ENCODE measurements at regions not wholly inside any gene's neighbourhood (a gene's known extent, or its start where the extent isn't known, plus 50 kb on each side); places are given as distances from the start of the nearest gene placed in this dataset.
"Not testable (repeated sequence)": the region's sequence is repeated elsewhere in the genome, so short reads cannot be mapped to it uniquely, and the experiment has no call there.

DNA sequence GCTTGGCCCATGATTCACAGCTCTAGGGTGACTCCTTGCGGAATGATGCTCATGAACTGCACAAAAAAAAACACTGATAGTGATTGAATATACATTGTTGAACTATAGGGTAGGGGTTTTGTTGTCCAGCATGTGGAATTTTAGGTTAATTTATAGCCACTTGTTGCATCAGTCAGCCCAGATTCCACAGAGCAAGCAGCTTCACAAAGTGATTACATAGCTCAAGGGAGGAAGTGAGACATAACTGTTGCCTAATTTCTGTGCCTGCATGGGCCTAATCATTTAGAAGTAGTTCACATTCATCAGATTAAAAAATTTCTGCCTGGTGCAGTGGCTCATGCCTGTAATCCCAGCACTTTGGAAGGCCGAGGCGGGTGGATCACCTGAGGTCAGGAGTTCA is 142.2 kb upstream of the ZNF722 start:
- not testable (repeated sequence) for DNase-seq (ENCODE audit: low read depth in 2 of 2)

GRCh38 chr7:63867127-63867526 is 131.5 kb upstream of the ZNF722 start:
- DNase-seq (ENCODE audit: low read depth in 2 of 2): no peak

DNA sequence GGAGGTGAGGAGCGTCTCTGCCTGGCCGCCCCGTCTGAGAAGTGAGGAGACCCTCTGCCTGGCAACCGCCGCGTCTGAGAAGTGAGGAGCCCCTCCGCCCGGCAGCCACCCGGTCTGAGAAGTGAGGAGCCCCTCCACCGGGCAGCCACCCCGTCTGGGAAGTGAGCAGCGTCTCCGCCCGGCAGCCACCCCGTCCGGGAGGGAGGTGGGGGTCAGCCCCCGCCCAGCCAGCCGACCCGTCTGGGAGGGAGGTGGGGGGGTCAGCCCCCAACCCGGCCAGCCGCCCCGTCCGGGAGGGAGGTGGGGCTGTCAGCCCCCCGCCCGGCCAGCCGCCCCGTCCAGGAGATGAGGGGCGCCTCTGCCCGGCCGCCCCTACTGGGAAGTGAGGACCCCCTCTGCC is 124.4 kb upstream of the ZNF722 start:
- not testable (repeated sequence) for DNase-seq (ENCODE audit: low read depth in 2 of 2)

- no peak for DNase-seq (ENCODE audit: low read depth in 2 of 2)
Measured at GRCh38 chr7:63876707-63877322, 121.8 kb upstream of the ZNF722 start.

DNA sequence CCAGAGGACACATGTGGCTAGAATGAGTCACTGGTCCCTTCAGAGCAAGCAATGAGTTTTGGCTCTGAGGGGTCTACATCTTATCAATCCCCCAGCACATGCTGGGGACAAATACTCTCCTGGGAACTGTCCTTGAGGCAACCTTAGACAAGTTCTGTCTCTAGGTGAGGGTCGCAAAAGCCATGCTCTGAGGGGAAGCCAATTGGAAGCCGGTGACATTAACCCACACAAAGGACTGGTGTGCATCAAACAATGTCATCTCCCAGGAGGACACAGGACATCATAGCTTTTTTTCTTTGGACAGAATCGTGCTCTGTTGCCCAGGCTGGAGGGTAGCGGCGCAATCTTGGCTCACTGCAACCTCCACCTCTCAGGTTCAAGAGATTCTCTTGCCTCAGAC is 111.6 kb upstream of the ZNF722 start:
- no peak for DNase-seq (ENCODE audit: low read depth in 2 of 2)

DNA sequence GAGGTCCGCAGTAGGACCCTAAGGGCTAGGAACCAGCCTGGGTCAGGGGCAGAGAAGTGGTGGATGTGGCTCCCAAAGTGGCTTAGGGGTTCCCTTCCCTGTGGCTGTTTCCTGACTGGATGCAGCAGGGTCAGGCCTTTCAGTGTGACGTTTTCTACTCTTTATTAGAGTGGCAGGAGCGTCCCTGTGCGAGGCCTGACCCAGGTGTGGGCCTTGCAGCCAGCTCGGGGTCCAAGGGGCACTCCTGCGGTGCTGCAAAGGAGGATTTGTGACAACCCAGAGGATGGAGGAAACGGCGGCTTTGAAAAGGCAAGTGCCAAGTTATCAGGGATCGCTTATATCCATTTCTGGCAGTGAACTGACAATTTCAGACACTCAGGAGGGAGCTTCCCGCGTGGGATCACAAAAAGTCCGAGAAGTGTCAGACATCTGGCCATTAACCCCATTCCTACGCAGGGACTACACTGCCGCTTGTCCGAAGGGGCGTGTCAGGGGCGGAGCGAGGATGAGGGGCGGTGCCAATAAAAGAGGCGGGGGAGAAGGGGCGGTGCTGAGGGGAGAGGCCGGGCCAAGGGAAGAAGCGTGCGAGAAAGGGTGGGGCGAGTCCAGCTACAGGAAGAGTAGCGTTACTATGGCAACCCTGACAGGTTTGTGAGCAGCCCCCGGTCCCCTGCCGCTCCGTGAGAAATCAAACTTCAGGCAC is 98.8 kb upstream of the ZNF722 start:
- DNase-seq (ENCODE audit: low read depth in 2 of 2): peak; percentile 66 to 69

DNA sequence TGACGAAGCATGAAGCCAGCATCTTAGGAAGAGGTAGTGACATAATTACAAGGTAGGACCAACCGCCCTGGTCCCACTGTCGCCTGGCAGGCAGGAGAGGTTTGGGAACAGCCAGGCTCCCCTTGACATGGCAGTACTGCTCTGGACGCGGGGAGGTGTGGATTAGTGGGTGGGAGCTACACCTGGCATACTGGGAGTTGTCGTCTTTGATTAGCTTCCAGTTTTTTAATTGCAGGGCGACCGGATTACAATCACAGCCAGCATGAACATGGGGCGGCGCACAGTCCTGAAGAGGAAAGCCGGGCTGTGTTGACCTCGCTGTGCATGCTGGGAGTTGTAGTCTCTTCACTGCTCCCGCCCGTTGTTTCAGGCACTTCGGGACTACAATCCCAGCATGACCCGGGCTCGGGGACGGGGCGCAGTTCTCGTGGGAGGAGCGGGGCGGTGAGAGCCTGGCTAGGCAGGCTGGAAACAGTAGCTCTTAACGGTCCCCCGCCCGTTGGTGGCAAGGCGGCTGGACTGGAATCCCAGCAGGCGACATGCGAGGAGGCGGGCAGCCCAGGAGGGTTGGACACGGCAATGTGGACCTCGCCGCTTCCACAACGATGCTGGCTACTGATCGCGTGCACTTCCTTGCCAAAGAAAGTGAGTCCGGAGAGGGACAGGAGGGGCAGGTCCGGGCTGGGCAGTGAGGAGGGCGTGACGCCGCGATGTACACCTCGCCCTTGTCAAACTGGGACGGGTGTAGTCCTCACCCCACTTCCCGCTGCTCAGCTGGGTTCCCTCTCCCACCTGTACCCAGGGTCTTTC is 98.0 kb upstream of the ZNF722 start:
- DNase-seq (ENCODE audit: low read depth in 2 of 2): peak; percentile 80 to 85

GRCh38 chr7:63901204-63901506 is 97.5 kb upstream of the ZNF722 start:
- not testable (repeated sequence) for DNase-seq (ENCODE audit: low read depth in 2 of 2)

DNA sequence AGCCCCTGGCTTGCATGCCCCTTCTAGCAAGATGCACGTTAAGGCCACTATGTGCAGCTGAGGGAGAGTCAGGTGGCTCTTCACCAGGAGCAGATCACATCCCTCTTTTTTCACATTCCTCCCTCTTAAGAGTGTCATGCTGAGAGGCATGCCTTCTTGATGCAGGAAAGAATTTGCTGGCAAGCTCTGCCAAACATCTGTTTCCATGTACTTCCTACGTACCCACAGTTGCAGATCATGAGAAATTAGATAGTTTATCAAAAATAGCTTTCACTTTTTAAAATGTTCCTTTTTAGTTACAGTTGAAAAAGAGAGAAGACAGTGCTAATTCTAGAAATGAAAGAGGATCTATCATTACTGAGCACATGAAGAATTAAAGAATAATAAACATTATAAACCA is 79.7 kb upstream of the ZNF722 start:
- no peak for DNase-seq (ENCODE audit: low read depth in 2 of 2)

GRCh38 chr7:63925262-63925625 is 73.4 kb upstream of the ZNF722 start:
- no peak for DNase-seq (ENCODE audit: low read depth in 2 of 2)

- peak; percentile 77 to 80 for DNase-seq (ENCODE audit: low read depth in 2 of 2)
Measured at GRCh38 chr7:63925626-63926460, 72.8 kb upstream of the ZNF722 start.

- no peak for DNase-seq (ENCODE audit: low read depth in 2 of 2)
Measured at GRCh38 chr7:63927261-63927660, 71.4 kb upstream of the ZNF722 start.

DNA sequence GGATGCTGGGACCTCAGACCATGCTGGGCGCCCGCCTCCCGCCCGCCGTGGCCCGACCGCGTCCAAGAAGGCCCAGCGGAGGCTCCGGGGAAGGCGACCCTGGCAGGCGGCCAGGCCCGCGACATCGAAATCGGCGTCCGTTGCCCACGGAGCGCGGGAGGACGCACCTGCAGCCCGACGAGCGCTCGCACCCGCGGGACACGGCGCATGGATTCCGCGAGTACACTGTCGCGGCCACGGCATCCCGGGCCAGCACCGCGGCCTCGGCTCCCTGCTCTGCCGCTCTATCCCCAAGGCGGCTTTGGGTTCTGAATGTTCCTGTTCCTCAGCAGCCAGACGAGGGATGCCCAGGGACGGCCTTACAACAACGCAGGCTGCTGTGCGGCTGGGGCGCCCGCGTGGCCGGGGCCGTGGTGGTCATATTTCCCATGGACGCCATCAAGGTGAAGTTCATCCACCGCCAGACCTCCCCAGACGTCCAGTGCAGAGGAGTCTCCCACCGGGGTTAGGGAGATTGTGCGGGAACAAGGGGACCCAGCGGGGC is 67.5 kb upstream of the ZNF722 start:
- no peak for DNase-seq (ENCODE audit: low read depth in 2 of 2)

GRCh38 chr7:63931985-63932577 is 66.6 kb upstream of the ZNF722 start:
- DNase-seq (ENCODE audit: low read depth in 2 of 2): no peak
